ENCODE measurements at regions not wholly inside any gene's neighbourhood (a gene's known extent, or its start where the extent isn't known, plus 50 kb on each side); places are given as distances from the start of the nearest gene placed in this dataset.

DNA sequence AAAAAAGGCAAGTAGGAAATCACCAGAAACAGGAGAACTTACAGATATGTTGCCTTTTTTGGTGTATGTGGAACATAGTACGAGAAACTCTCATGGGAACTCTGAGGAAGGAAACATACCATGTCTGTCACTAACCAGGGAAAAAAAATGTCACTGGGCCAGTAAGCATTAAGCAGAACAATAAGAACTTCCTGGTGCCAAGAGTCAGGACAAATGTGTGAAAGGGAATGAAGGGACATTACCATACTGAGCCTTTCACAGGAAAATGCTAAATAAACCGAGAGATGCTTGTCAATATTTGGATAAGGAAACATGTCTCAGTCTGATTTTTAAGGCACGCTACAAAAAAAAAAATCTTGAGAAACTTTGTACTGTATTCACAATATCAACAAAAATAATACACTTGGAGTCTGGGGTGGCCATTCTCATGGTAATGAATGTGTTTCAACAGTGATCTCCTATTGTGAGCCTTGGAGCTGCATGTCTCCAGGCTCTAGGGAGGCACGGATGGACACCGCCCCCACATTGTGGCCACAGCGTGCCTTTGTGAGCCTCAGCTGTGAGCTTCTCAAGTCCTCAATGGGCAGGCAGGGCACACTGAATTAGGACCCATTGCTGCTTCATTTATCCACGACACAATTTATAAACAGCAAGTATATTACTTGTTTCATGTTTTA lies 113.0 kb upstream of the ARGLU1 start:
- in situ Hi-C loops (cut with HindIII; ENCODE audit: low sequenced_read_pairs): no loop called here

DNA sequence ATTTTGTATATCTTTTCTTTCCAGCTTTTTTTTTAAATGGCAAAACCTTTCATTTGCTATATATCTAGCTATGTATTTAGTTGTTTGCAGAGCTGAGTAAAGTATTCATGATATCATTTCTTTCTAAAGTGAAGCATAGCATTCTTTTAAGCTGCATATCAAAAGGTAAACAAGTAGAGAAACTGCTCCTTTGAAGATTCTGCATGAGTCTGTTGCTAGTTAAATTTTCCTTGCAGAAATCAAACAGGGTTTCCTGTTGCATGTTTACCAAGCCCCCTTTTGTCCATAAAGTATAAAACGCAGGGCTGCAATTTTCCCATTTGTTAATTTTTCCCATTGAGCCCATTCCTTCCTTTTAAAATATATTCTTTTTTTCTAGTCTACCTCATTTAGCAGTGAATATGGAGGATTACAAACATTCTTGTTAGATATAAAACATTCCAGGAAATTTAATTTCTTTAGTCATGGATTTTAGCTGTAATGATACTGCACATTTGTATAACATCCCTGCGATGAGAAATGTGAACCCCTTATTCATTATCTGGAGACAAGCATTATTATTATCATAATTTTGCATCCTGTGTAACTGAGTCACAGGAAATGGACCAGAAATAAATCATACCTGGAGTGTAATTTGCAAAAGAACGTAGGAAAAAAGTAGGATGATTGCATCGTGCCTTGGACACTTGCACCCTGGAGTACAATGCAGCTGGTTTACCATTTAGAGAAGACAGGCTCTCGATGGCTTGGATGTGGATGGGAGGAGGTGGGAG lies 110.9 kb upstream of the ARGLU1 start:
- in situ Hi-C loops (cut with HindIII; ENCODE audit: low sequenced_read_pairs): no loop called here

More for the DNA sequence above, 113.0 kb upstream of the ARGLU1 start:
- TF ChIP-seq, protein P1, sequence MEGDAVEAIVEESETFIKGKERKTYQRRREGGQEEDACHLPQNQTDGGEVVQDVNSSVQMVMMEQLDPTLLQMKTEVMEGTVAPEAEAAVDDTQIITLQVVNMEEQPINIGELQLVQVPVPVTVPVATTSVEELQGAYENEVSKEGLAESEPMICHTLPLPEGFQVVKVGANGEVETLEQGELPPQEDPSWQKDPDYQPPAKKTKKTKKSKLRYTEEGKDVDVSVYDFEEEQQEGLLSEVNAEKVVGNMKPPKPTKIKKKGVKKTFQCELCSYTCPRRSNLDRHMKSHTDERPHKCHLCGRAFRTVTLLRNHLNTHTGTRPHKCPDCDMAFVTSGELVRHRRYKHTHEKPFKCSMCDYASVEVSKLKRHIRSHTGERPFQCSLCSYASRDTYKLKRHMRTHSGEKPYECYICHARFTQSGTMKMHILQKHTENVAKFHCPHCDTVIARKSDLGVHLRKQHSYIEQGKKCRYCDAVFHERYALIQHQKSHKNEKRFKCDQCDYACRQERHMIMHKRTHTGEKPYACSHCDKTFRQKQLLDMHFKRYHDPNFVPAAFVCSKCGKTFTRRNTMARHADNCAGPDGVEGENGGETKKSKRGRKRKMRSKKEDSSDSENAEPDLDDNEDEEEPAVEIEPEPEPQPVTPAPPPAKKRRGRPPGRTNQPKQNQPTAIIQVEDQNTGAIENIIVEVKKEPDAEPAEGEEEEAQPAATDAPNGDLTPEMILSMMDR (IDR thresholded peaks at IDR 0.05; ENCODE audit: low read depth, low read length, missing control alignments): no peak
- no peak for DNase-seq (ENCODE audit: low read depth)
- H3K4me3 ChIP-seq (ENCODE audit: low read depth, low read length): no peak overlapping the region

DNA sequence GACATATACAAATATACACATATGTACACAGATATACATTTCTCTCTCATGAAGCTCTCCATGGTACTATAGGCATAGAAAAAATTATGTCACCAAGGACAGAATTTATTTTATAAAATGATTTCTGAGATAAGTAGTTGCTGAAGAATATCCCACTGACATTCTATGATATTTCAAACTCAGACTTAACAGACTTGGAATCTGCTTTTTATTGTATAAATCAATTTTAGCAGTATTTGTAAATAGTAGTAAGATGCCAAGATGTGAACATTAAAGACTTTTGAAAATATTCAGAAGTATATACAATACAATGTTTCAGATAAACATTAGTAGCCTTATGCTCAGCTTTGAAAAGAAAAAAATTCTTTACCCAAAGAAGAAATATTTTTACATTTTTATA lies 107.4 kb upstream of the ARGLU1 start:
- TF ChIP-seq, protein P1 (IDR thresholded peaks at IDR 0.05; ENCODE audit: low read depth, low read length, missing control alignments): no peak
- in situ Hi-C loops (cut with HindIII; ENCODE audit: low sequenced_read_pairs): no loop called here
- no peak overlapping the region for H3K4me3 ChIP-seq (ENCODE audit: low read depth, low read length)
- DNase-seq (ENCODE audit: low read depth): no peak

More for the DNA sequence above, 110.9 kb upstream of the ARGLU1 start:
- H3K4me3 ChIP-seq (ENCODE audit: low read depth, low read length): no peak overlapping the region
- TF ChIP-seq, protein P1 (IDR thresholded peaks at IDR 0.05; ENCODE audit: low read depth, low read length, missing control alignments): no peak
- DNase-seq (ENCODE audit: low read depth): no peak

DNA sequence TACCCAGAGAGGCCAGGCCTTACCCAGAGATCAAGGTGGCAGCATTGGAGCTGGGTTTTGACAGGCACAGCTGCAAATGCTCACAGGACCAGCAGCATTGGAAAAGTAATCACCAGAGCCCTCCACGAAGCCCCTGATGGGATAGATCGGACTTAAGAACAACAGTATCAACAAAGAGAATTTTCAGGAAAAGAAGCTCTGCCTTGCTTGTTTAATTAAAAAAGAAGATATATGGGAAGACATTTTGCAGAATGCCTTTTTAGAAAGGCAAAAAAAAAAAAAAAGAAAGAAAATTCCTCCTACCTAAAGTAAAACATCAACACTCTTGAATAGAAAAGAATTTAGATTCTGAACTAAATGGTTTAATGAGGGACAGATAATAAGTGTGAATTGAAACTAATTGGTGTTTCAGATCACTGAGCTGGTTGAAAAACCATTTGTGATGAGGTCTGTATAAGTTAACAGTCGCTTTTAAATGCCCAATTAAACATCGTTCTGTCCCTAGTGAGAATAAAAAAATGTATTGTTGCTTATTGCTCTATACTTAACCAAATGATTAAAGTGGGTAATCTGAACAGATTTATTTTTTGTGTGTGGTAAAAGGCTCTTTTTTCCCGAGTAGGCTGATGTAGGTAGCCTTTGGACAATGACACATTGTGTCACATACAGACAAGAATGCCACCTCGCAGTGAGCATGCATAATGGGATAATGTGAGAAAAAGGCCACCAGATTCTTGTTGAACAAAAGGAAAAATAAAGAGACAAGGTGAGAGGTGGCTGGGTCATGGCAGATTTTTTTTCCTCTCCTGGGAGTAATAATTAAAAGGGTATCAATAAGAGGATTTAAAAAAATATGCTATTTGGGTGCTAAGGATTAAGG lies 93.0 kb upstream of the ARGLU1 start:
- H3K4me3 ChIP-seq (ENCODE audit: low read depth, low read length): no peak overlapping the region
- TF ChIP-seq, protein P1 (IDR thresholded peaks at IDR 0.05; ENCODE audit: low read depth, low read length, missing control alignments): no peak
- DNase-seq (ENCODE audit: low read depth): no peak
- in situ Hi-C loops (cut with HindIII; ENCODE audit: low sequenced_read_pairs): no loop called here

DNA sequence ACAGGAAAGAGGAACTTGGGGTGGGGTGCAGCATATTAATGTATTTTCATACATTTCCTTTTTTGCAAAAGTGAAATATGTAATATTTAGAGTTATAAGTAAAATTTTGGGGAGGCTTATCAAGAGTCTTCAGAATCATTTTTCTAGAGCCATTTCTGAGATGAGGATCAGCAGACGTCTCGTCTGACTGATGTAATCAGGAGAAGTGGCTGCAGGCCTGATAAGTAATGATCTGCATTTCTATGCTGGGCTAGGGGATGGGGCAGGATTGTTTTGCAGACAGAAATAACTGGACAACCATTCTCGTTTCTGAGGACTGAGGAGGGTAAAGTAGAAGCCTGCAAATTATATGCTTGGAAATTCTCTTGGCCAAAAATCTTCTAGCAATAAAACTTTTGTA lies 89.2 kb upstream of the ARGLU1 start:
- in situ Hi-C loops (cut with HindIII; ENCODE audit: low sequenced_read_pairs): no loop called here
- no peak for DNase-seq (ENCODE audit: low read depth)
- TF ChIP-seq, protein P1 (IDR thresholded peaks at IDR 0.05; ENCODE audit: low read depth, low read length, missing control alignments): no peak
- no peak overlapping the region for H3K4me3 ChIP-seq (ENCODE audit: low read depth, low read length)

DNA sequence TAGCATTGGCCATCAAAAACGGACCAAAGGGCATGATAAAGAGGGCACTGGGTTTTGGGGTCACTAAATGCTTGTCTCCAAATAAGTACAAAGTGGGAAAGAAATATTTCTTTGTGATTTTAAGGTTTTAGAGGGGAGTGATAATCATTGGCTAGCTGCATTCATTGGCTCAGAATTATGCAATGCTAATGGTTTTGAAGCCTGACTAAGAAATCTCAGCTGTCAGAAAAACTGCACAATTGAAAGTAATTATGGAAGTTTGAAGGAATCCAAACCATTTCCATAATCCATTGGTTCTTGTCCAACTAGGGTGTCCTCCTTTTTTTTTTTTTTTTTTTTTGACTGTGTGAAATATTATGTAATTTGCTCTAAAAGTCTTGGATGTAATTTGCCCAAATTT lies 88.2 kb upstream of the ARGLU1 start:
- no peak overlapping the region for H3K4me3 ChIP-seq (ENCODE audit: low read depth, low read length)
- TF ChIP-seq, protein P1 (IDR thresholded peaks at IDR 0.05; ENCODE audit: low read depth, low read length, missing control alignments): no peak
- no peak for DNase-seq (ENCODE audit: low read depth)
- in situ Hi-C loops (cut with HindIII; ENCODE audit: low sequenced_read_pairs): no loop called here

Measured in astrocyte of the cerebellum (primary cell).